IMR-90 (cell line): ENCODE measurements at regions not wholly inside any gene's neighbourhood (a gene's known extent, or its start where the extent isn't known, plus 50 kb on each side); places are given as distances from the start of the nearest gene placed in this dataset.

Experiments
- ATAC-seq: fragments of 200-7000 bp; cut with Tn5 transposase; 2 replicates; pipeline ENCODE4 v1.9.1; 2020; ENCODE audit warnings: low read depth, mild to moderate bottlenecking, moderate library complexity
- BruUV-seq: library from RNA; stranded (reverse); fragments of 400-500 nt; replicated peaks from 2 replicates; lab custom pipeline; 2021; lab: Mats Ljungman, UMichigan
- CTCF ChIA-PET: fragments of 300-600 bp; formaldehyde crosslinking; extraction: SDS; loops from one replicate; lab custom pipeline; 2021; ENCODE audit warnings: antibody characterized with exemption; lab: Yijun Ruan, JAX
- POLR2A ChIA-PET: fragments of 300-600 bp; sonication (Branson Sonifier 250); formaldehyde crosslinking; loops from one replicate; lab custom pipeline; 2022; ENCODE audit warnings: antibody characterized with exemption; ENCODE audit not compliant: unreplicated experiment; lab: Charles Lee
- DNase-seq: peaks from one replicate; pipeline ENCODE4 v3.0.0; 2013
- H2AFZ ChIP-seq: replicated peaks from 2 replicates; pipeline ENCODE3; 2013; ENCODE audit warnings: low read length, mild to moderate bottlenecking; ENCODE audit not compliant: poor library complexity
- H2AK5ac ChIP-seq: 2 replicates; pipeline ENCODE4 v1.6.1; 2013; ENCODE audit warnings: low read depth, low read length, inconsistent platforms
- H2AK9ac ChIP-seq: replicated peaks from 2 replicates; pipeline ENCODE3; 2013; ENCODE audit warnings: mild to moderate bottlenecking, low read depth, low read length, moderate library complexity; ENCODE audit not compliant: poor library complexity
- H2BK120ac ChIP-seq: 2 replicates; pipeline ENCODE4 v1.6.1; 2013; ENCODE audit warnings: low read depth, low read length, inconsistent platforms
- H2BK15ac ChIP-seq: 3 replicates; pipeline ENCODE4 v1.6.1; 2013; ENCODE audit warnings: low read depth, low read length, inconsistent platforms
- H2BK20ac ChIP-seq: 2 replicates; pipeline ENCODE4 v1.6.1; 2013; ENCODE audit warnings: low read depth, mild to moderate bottlenecking, inconsistent platforms, low read length, moderate library complexity
- H2BK5ac ChIP-seq: 2 replicates; pipeline ENCODE4 v1.6.1; 2013; ENCODE audit warnings: mild to moderate bottlenecking, low read depth, low read length, inconsistent platforms; ENCODE audit not compliant: poor library complexity, severe bottlenecking
- H3K14ac ChIP-seq: replicated peaks from 2 replicates; pipeline ENCODE4 v1.6.1; 2013; ENCODE audit warnings: low read depth, low read length, inconsistent platforms
- H3K18ac ChIP-seq: 2 replicates; pipeline ENCODE4 v1.6.1; 2013; ENCODE audit warnings: low read depth, low read length, control low read depth
- H3K23ac ChIP-seq: 2 replicates; pipeline ENCODE4 v1.6.1; 2013; ENCODE audit warnings: low read depth, low read length, inconsistent platforms
- H3K27ac ChIP-seq: 2 replicates; pipeline ENCODE4 v1.5.1; 2013; ENCODE audit warnings: mild to moderate bottlenecking, control low read depth, low read length; ENCODE audit not compliant: insufficient read depth
- H3K27me3 ChIP-seq: 2 replicates; pipeline ENCODE4 v1.6.1; 2013; ENCODE audit warnings: low read length; ENCODE audit not compliant: control insufficient read depth, insufficient read depth
- H3K36me3 ChIP-seq: 2 replicates; pipeline ENCODE4 v1.6.1; 2013; ENCODE audit warnings: low read length, mixed read lengths; ENCODE audit not compliant: control insufficient read depth, insufficient read depth
- H3K4ac ChIP-seq: 2 replicates; pipeline ENCODE4 v1.6.1; 2013; ENCODE audit warnings: low read depth, low read length, inconsistent platforms
- H3K4me1 ChIP-seq: 2 replicates; pipeline ENCODE4 v1.6.1; 2013; ENCODE audit warnings: low read length, mixed read lengths; ENCODE audit not compliant: control insufficient read depth, insufficient read depth
- H3K4me2 ChIP-seq: 2 replicates; pipeline ENCODE4 v1.6.1; 2013; ENCODE audit warnings: low read depth, mild to moderate bottlenecking, control low read depth, low read length, moderate library complexity
- H3K4me3 ChIP-seq: 2 replicates; pipeline ENCODE4 v1.5.1; 2013; ENCODE audit warnings: low read depth, mild to moderate bottlenecking, control low read depth, low read length, moderate library complexity; ENCODE audit not compliant: insufficient read depth
- H3K56ac ChIP-seq: 2 replicates; pipeline ENCODE4 v1.6.1; 2013; ENCODE audit warnings: low read length, inconsistent platforms; ENCODE audit not compliant: insufficient read depth; ENCODE audit errors: extremely low read depth
- H3K79me1 ChIP-seq, 2 experiments: 2 replicates each; pipeline ENCODE4 v1.6.1; 2013; ENCODE audit warnings: low read length in 2 of 2, inconsistent platforms in 1 of 2, low read depth in 1 of 2
- H3K9ac ChIP-seq: 2 replicates; pipeline ENCODE4 v1.6.1; 2013; ENCODE audit warnings: low read depth, low read length, control low read depth
- H3K9me1 ChIP-seq: 2 replicates; pipeline ENCODE4 v1.6.1; 2013; ENCODE audit warnings: low read length, inconsistent platforms; ENCODE audit not compliant: insufficient read depth
- H3K9me3 ChIP-seq: 2 replicates; pipeline ENCODE4 v1.6.1; 2013; ENCODE audit warnings: low read length; ENCODE audit not compliant: control insufficient read depth, insufficient read depth
- H4K20me1 ChIP-seq: 2 replicates; pipeline ENCODE4 v1.6.1; 2013; ENCODE audit warnings: low read length, inconsistent platforms; ENCODE audit not compliant: insufficient read depth
- H4K5ac ChIP-seq: 2 replicates; pipeline ENCODE4 v1.6.1; 2013; ENCODE audit warnings: mild to moderate bottlenecking, low read depth, low read length, control low read depth
- H4K8ac ChIP-seq, 2 experiments: 2 replicates each; pipeline ENCODE4 v1.6.1; 2013; ENCODE audit warnings: low read depth in 2 of 2, low read length in 2 of 2, control low read depth in 1 of 2, inconsistent platforms in 1 of 2
- H4K91ac ChIP-seq: 2 replicates; pipeline ENCODE4 v1.6.1; 2013; ENCODE audit warnings: low read depth, low read length, inconsistent platforms; ENCODE audit not compliant: insufficient read depth
- CTCF ChIP-seq: conservative IDR thresholded peaks from 2 replicates; pipeline ENCODE4 v1.5.1; 2012; ENCODE audit warnings: mild to moderate bottlenecking, low read depth, low read length, improper control_type of control experiment
- RCOR1 ChIP-seq: IDR thresholded peaks from 2 replicates; pipeline ENCODE4 v1.6.1; 2012; ENCODE audit warnings: mild to moderate bottlenecking, low read length, improper control_type of control experiment; ENCODE audit not compliant: insufficient replicate concordance
- SMC3 ChIP-seq: fragments of 150-350 bp; IDR thresholded peaks from 2 replicates; pipeline ENCODE4 v1.6.1; 2016; ENCODE audit warnings: low read depth, mild to moderate bottlenecking, antibody characterized with exemption, low read length, moderate library complexity
- USF2 ChIP-seq: fragments of 150-350 bp; IDR thresholded peaks from 2 replicates; pipeline ENCODE4 v1.6.1; 2017; ENCODE audit warnings: mild to moderate bottlenecking, antibody characterized with exemption, low read length, low read depth
- WGBS, 2 experiments: methylation state at CpG; one replicate each; pipeline versions ENCODE4 v1.1.5 to v1.1.7; 2013; ENCODE audit warnings: missing lambda C conversion rate in 2 of 2; ENCODE audit not compliant: insufficient read length in 1 of 2; ENCODE audit errors: extremely low coverage in 2 of 2; 5-methylcytosine and 5-hydroxymethylcytosine counted together
- dilution Hi-C: fragments of 300-500 bp; cut with HindIII; formaldehyde crosslinking; loops from one replicate; pipeline ENCODE4 v1.14.3; 2018; ENCODE audit warnings: low sequenced_read_pairs; ENCODE audit not compliant: unreplicated experiment
- in situ Hi-C: fragments of 300-500 bp; cut with MboI; formaldehyde crosslinking; loops from 3 replicates; pipeline ENCODE4 v1.14.3; 2019; ENCODE audit warnings: low sequenced_read_pairs, inconsistent platforms, mixed read lengths
- intact Hi-C: fragments of 100-400 bp; cut with micrococcal nuclease; formaldehyde crosslinking; loops from 2 replicates; pipeline ENCODE4 v1.10.0; 2022

- CTCF ChIA-PET = no interaction called here
- Histone ChIP-seq H3K4ac (no peak overlapping the region), H2AK5ac (no peak overlapping the region), H2AK9ac (no peak overlapping the region), H3K4me1 (no peaks in the 10 kb centered on the region), H3K4me2 (no peak overlapping the region), H2AFZ (no peak overlapping the region), H4K5ac (no peak overlapping the region), H2BK15ac (no peak overlapping the region), H3K9ac (no peak overlapping the region), H3K27ac (no peak overlapping the region), H4K91ac (no peak overlapping the region), H4K8ac (no peak overlapping the region), H2BK5ac (no peak overlapping the region), H3K27me3 (peaks cover 76% of the 10 kb centered on the region), H3K23ac (no peak overlapping the region), H3K9me1 (no peaks in the 10 kb centered on the region), H2BK20ac (no peak overlapping the region), H2BK120ac (no peak overlapping the region), H3K56ac (no peak overlapping the region), H3K79me1 (no peaks in the 10 kb centered on the region), H3K14ac (no peak overlapping the region), H3K4me3 (no peak overlapping the region), H3K18ac (no peak overlapping the region), H3K36me3 (no peaks in the 10 kb centered on the region), H4K20me1 (no peaks in the 10 kb centered on the region), H3K9me3 (peaks cover 7% of the 10 kb centered on the region; the same call in 1 of the 2 replicates)
- in situ Hi-C loops = loop anchor here (5.0 to 25.0 kb wide), 2 partner anchors 664 to 819 kb away; no protein-coding TSS in a partner anchor
- BruUV-seq = no TSS peak
- DNase-seq = no peak
- dilution Hi-C loops = no loop called here
- POLR2A ChIA-PET = no interaction called here
- intact Hi-C loops = loop anchor here (5.0 kb wide), 2 partner anchors 266 to 479 kb away; partner anchors contain the start of gene PBX3
- WGBS, 2 experiments = 91% methylated on average over 3 of the region's 18 CpGs; no CpG with 5 or more reads in 1 of the 2 experiments
- no peak for ATAC-seq
- TF ChIP-seq CTCF (no peak), USF2 (no peak), RCOR1 (no peak), SMC3 (no peak)
Measured at GRCh38 chr9:126225611-126226609, 100.7 kb upstream of the MVB12B start.
